ENCODE measurements at regions not wholly inside any gene's neighbourhood (a gene's known extent, or its start where the extent isn't known, plus 50 kb on each side); places are given as distances from the start of the nearest gene placed in this dataset.

DNA sequence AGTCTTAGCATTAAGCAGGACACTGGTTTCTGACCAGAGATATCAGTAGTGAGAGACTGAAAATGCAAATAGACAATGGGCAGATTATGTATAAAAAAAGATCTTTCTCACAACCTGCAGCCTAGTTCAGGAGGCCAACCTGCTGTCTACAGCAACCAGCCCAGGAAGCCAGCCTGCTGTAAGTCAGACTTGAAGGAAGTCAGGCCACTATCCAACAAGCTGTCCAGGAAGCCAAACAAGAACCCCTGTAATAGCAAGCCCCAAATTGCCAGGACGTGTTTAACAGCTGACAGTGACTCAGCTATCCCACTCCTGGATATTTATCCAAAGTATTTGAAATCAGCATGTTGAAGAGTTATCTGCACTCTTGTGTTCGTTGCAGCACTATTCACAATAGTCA, 121.8 kb upstream of the SPIN1 start:
- POLR2A ChIA-PET = no interaction called here
- CTCF ChIA-PET = no interaction called here
- TF ChIP-seq EGR1 (IDR thresholded peaks at IDR 0.05; ENCODE audit: low read depth) = no peak
- no peak for TF ChIP-seq CBX3 (IDR thresholded peaks at IDR 0.05; ENCODE audit: low read depth)
- TF ChIP-seq ZFX (IDR thresholded peaks at IDR 0.05) = no peak
- no peak for TF ChIP-seq POLR2AphosphoS5 (IDR thresholded peaks at IDR 0.05; ENCODE audit: low read depth, low read length)
- no peak for TF ChIP-seq ZNF274 (IDR thresholded peaks at IDR 0.05; ENCODE audit: low read depth, low read length)
- no peak for TF ChIP-seq JUND (IDR thresholded peaks at IDR 0.05)
- H3K9ac ChIP-seq (ENCODE audit: low read length) = no peak overlapping the region
- no peaks in the 10 kb centered on the region for H3K27me3 ChIP-seq (ENCODE audit: insufficient read depth, low read length)
- H3K4me2 ChIP-seq (ENCODE audit: low read length) = no peak overlapping the region
- H3K27ac ChIP-seq (ENCODE audit: low read depth, low read length) = no peak overlapping the region
- H3K4me3 ChIP-seq (replicated peaks in 1 of 2; ENCODE audit: low read depth in 1 of 2, low read length in 2 of 2) = no peak overlapping the region
- no peaks in the 10 kb centered on the region for H3K9me2 ChIP-seq (ENCODE audit: insufficient read depth)
- RAD21 ChIA-PET (ENCODE audit: low non-redundant PET in 1 of 2, low total read pairs in 2 of 2, uncharacterized antibody in 2 of 2, unreplicated experiment in 2 of 2) = no interaction called here
- H3K79me2 ChIP-seq (ENCODE audit: insufficient read depth, low read length) = no peaks in the 10 kb centered on the region
- peaks cover 10 to 12% of the 10 kb centered on the region in 2 experiments; a peak in 3 of 4 replicates for H3K4me1 ChIP-seq (ENCODE audit: control insufficient read depth in 1 of 2, insufficient read depth in 2 of 2, low read length in 2 of 2)
- DNase-seq (ENCODE audit: low read depth, low spot score) (no peak), ATAC-seq (no peak)
- intact Hi-C loops (cut with micrococcal nuclease) = no loop called here
- no peaks in the 10 kb centered on the region for H3K9me3 ChIP-seq (ENCODE audit: control insufficient read depth in 1 of 2, insufficient read depth in 1 of 2, low read depth in 1 of 2, low read length in 2 of 2)
- BruUV-seq (replicated peaks) = no TSS peak
- H3K36me3 ChIP-seq (ENCODE audit: control insufficient read depth in 1 of 2, insufficient read depth in 2 of 2, low read length in 2 of 2) = no peaks in the 10 kb centered on the region
- H4K20me1 ChIP-seq (ENCODE audit: insufficient read depth) = no peaks in the 10 kb centered on the region
- H2AFZ ChIP-seq (ENCODE audit: low read depth, low read length, poor library complexity, severe bottlenecking) = no peak overlapping the region

DNA sequence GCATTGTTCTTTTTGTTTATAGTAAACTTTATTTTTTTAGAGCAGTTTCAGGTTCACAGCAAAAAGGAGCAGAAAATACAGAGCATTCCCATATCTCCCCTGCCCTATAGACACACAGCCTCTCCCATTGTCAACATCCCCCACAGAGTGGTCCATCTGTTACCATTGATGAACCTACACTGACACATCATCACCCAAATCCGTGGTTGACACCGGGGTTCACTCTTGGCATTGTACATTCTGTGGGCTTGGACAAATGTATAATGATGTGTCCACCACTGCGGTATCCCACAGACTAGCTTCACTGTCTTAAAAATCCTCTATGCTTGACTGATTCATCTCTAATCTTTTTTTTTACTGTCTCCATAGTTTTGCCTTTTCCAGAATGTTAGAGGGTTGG, 120.7 kb upstream of the SPATA31C2 start:
- no peak overlapping the region for H3K27ac ChIP-seq (ENCODE audit: low read depth, low read length)
- no peak overlapping the region for H3K9ac ChIP-seq (ENCODE audit: low read length)
- DNase-seq (ENCODE audit: low read depth, low spot score) (no peak), ATAC-seq (no peak)
- ChIA-PET CTCF (no interaction called here), POLR2A (no interaction called here), RAD21 (ENCODE audit: low non-redundant PET in 1 of 2, low total read pairs in 2 of 2, uncharacterized antibody in 2 of 2, unreplicated experiment in 2 of 2) (no interaction called here)
- no peaks in the 10 kb centered on the region for H3K4me1 ChIP-seq (ENCODE audit: control insufficient read depth in 1 of 2, insufficient read depth in 2 of 2, low read length in 2 of 2)
- H3K36me3 ChIP-seq (ENCODE audit: control insufficient read depth in 1 of 2, insufficient read depth in 2 of 2, low read length in 2 of 2) = no peaks in the 10 kb centered on the region
- H4K20me1 ChIP-seq (ENCODE audit: insufficient read depth) = no peaks in the 10 kb centered on the region
- no peaks in the 10 kb centered on the region for H3K9me3 ChIP-seq (ENCODE audit: control insufficient read depth in 1 of 2, insufficient read depth in 1 of 2, low read depth in 1 of 2, low read length in 2 of 2)
- H2AFZ ChIP-seq (ENCODE audit: low read depth, low read length, poor library complexity, severe bottlenecking) = no peak overlapping the region
- BruUV-seq (replicated peaks) = no TSS peak
- intact Hi-C loops (cut with micrococcal nuclease) = no loop called here
- H3K4me2 ChIP-seq (ENCODE audit: low read length) = no peak overlapping the region
- no peak overlapping the region for H3K4me3 ChIP-seq (replicated peaks in 1 of 2; ENCODE audit: low read depth in 1 of 2, low read length in 2 of 2)
- no peaks in the 10 kb centered on the region for H3K9me2 ChIP-seq (ENCODE audit: insufficient read depth)
- no peaks in the 10 kb centered on the region for H3K27me3 ChIP-seq (ENCODE audit: insufficient read depth, low read length)
- no peaks in the 10 kb centered on the region for H3K79me2 ChIP-seq (ENCODE audit: insufficient read depth, low read length)
- no peak for TF ChIP-seq EGR1 (IDR thresholded peaks at IDR 0.05; ENCODE audit: low read depth)
- no peak for TF ChIP-seq SP1 (IDR thresholded peaks at IDR 0.05; ENCODE audit: low read depth)
- TF ChIP-seq, protein P1, sequence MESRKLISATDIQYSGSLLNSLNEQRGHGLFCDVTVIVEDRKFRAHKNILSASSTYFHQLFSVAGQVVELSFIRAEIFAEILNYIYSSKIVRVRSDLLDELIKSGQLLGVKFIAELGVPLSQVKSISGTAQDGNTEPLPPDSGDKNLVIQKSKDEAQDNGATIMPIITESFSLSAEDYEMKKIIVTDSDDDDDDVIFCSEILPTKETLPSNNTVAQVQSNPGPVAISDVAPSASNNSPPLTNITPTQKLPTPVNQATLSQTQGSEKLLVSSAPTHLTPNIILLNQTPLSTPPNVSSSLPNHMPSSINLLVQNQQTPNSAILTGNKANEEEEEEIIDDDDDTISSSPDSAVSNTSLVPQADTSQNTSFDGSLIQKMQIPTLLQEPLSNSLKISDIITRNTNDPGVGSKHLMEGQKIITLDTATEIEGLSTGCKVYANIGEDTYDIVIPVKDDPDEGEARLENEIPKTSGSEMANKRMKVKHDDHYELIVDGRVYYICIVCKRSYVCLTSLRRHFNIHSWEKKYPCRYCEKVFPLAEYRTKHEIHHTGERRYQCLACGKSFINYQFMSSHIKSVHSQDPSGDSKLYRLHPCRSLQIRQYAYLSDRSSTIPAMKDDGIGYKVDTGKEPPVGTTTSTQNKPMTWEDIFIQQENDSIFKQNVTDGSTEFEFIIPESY (IDR thresholded peaks at IDR 0.05; ENCODE audit: extremely low read depth, insufficient replicate concordance, low read length) = no peak
- TF ChIP-seq, protein P2, sequence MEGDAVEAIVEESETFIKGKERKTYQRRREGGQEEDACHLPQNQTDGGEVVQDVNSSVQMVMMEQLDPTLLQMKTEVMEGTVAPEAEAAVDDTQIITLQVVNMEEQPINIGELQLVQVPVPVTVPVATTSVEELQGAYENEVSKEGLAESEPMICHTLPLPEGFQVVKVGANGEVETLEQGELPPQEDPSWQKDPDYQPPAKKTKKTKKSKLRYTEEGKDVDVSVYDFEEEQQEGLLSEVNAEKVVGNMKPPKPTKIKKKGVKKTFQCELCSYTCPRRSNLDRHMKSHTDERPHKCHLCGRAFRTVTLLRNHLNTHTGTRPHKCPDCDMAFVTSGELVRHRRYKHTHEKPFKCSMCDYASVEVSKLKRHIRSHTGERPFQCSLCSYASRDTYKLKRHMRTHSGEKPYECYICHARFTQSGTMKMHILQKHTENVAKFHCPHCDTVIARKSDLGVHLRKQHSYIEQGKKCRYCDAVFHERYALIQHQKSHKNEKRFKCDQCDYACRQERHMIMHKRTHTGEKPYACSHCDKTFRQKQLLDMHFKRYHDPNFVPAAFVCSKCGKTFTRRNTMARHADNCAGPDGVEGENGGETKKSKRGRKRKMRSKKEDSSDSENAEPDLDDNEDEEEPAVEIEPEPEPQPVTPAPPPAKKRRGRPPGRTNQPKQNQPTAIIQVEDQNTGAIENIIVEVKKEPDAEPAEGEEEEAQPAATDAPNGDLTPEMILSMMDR (IDR thresholded peaks at IDR 0.05 in 2 of 3, conservative IDR thresholded peaks at IDR 0.05 in 1 of 3; ENCODE audit: borderline replicate concordance in 1 of 3, insufficient read depth in 1 of 3, low read depth in 2 of 3, low read length in 2 of 3) = no peak
- TF ChIP-seq, protein P3, sequence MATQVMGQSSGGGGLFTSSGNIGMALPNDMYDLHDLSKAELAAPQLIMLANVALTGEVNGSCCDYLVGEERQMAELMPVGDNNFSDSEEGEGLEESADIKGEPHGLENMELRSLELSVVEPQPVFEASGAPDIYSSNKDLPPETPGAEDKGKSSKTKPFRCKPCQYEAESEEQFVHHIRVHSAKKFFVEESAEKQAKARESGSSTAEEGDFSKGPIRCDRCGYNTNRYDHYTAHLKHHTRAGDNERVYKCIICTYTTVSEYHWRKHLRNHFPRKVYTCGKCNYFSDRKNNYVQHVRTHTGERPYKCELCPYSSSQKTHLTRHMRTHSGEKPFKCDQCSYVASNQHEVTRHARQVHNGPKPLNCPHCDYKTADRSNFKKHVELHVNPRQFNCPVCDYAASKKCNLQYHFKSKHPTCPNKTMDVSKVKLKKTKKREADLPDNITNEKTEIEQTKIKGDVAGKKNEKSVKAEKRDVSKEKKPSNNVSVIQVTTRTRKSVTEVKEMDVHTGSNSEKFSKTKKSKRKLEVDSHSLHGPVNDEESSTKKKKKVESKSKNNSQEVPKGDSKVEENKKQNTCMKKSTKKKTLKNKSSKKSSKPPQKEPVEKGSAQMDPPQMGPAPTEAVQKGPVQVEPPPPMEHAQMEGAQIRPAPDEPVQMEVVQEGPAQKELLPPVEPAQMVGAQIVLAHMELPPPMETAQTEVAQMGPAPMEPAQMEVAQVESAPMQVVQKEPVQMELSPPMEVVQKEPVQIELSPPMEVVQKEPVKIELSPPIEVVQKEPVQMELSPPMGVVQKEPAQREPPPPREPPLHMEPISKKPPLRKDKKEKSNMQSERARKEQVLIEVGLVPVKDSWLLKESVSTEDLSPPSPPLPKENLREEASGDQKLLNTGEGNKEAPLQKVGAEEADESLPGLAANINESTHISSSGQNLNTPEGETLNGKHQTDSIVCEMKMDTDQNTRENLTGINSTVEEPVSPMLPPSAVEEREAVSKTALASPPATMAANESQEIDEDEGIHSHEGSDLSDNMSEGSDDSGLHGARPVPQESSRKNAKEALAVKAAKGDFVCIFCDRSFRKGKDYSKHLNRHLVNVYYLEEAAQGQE (IDR thresholded peaks at IDR 0.05; ENCODE audit: low read depth) = no peak
- TF ChIP-seq POLR2A (IDR thresholded peaks at IDR 0.05; ENCODE audit: borderline replicate concordance, extremely low read depth, insufficient read depth, insufficient read length) = no peak
- TF ChIP-seq, protein P4, sequence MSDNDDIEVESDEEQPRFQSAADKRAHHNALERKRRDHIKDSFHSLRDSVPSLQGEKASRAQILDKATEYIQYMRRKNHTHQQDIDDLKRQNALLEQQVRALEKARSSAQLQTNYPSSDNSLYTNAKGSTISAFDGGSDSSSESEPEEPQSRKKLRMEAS (IDR thresholded peaks at IDR 0.05) = no peak
- TF ChIP-seq ZFX (IDR thresholded peaks at IDR 0.05) = no peak
- TF ChIP-seq POLR2AphosphoS5 (IDR thresholded peaks at IDR 0.05; ENCODE audit: low read depth, low read length) = no peak
- no peak for TF ChIP-seq JUND (IDR thresholded peaks at IDR 0.05)
- TF ChIP-seq EZH2 (IDR thresholded peaks at IDR 0.05) = no peak
- no peak for TF ChIP-seq SIN3A (IDR thresholded peaks at IDR 0.05; ENCODE audit: low read depth)
